ENCODE measurements at regions not wholly inside any gene's neighbourhood (a gene's known extent, or its start where the extent isn't known, plus 50 kb on each side); places are given as distances from the start of the nearest gene placed in this dataset.

DNA sequence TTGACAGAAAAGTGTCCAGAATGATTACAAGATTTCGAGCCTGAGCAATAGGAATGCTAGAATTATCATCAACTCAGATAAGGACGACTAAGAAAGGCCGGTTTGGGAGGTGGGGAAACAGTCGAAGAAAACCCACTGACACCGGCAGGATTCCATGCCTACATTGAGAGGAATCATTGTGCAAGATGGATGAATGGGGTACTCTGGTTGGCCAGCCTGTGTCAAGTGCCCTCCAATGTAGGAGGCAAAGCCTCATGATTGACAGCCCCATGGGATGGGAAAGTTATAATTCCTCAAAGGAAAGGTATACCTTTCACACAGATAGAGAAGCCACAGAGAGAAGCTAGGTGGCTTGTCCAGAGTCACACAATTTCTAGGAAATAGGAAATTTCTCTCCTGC is 153.5 kb upstream of the CTTNBP2NL start:
- TF ChIP-seq, protein P1, sequence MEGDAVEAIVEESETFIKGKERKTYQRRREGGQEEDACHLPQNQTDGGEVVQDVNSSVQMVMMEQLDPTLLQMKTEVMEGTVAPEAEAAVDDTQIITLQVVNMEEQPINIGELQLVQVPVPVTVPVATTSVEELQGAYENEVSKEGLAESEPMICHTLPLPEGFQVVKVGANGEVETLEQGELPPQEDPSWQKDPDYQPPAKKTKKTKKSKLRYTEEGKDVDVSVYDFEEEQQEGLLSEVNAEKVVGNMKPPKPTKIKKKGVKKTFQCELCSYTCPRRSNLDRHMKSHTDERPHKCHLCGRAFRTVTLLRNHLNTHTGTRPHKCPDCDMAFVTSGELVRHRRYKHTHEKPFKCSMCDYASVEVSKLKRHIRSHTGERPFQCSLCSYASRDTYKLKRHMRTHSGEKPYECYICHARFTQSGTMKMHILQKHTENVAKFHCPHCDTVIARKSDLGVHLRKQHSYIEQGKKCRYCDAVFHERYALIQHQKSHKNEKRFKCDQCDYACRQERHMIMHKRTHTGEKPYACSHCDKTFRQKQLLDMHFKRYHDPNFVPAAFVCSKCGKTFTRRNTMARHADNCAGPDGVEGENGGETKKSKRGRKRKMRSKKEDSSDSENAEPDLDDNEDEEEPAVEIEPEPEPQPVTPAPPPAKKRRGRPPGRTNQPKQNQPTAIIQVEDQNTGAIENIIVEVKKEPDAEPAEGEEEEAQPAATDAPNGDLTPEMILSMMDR (IDR thresholded peaks at IDR 0.05; ENCODE audit: unreplicated experiment), result no peak
- H3K4me3 Mint-ChIP-seq (ENCODE audit: low read depth), result no peak overlapping the region

DNA sequence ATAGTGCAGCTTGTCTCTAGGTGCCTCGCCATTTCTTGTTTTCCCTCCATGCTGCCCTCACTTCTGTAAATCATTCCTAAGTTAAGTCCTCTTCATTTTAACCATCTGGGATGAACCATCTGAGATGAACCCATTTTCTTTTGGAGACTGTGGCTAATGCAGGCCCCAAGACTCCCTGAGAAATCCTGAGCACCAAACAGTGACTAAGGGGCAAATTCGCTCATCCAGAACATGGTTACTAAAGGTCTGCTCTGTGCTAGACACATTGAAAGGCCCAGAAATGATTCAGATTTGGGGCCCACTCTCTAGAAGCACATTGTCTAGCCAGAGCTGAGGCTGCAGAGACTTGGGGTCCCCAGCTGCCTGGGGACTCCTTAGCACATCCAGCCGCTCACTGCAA is 151.9 kb upstream of the CTTNBP2NL start:
- H3K4me3 Mint-ChIP-seq (ENCODE audit: low read depth), result no peak overlapping the region
- no peaks in the 10 kb centered on the region for H3K9me3 Mint-ChIP-seq (ENCODE audit: low read depth)
- DNase-seq (ENCODE audit: low spot score, unreplicated experiment), result no peak
- no peaks in the 10 kb centered on the region for H3K36me3 Mint-ChIP-seq (ENCODE audit: insufficient read depth)
- no peak overlapping the region for H3K27ac Mint-ChIP-seq
- peaks cover 27% of the 10 kb centered on the region for H3K27me3 Mint-ChIP-seq
- TF ChIP-seq, protein P1 (IDR thresholded peaks at IDR 0.05; ENCODE audit: unreplicated experiment), result no peak
- peaks cover 11% of the 10 kb centered on the region for H3K4me1 Mint-ChIP-seq (ENCODE audit: low read depth)

More for the DNA sequence above, 153.5 kb upstream of the CTTNBP2NL start:
- H3K9me3 Mint-ChIP-seq (ENCODE audit: low read depth), result no peaks in the 10 kb centered on the region
- H3K4me1 Mint-ChIP-seq (ENCODE audit: low read depth), result peaks cover 5% of the 10 kb centered on the region
- peaks cover 24% of the 10 kb centered on the region for H3K27me3 Mint-ChIP-seq
- no peak overlapping the region for H3K27ac Mint-ChIP-seq
- H3K36me3 Mint-ChIP-seq (ENCODE audit: insufficient read depth), result no peaks in the 10 kb centered on the region
- no peak for DNase-seq (ENCODE audit: low spot score, unreplicated experiment)

- H3K27ac Mint-ChIP-seq, result no peak overlapping the region
- H3K4me1 Mint-ChIP-seq (ENCODE audit: low read depth), result peaks cover 11% of the 10 kb centered on the region
- H3K27me3 Mint-ChIP-seq, result peaks cover 27% of the 10 kb centered on the region
- DNase-seq (ENCODE audit: low spot score, unreplicated experiment), result no peak
- TF ChIP-seq, protein P1 (IDR thresholded peaks at IDR 0.05; ENCODE audit: unreplicated experiment), result no peak
- no peaks in the 10 kb centered on the region for H3K9me3 Mint-ChIP-seq (ENCODE audit: low read depth)
- H3K36me3 Mint-ChIP-seq (ENCODE audit: insufficient read depth), result no peaks in the 10 kb centered on the region
- no peak overlapping the region for H3K4me3 Mint-ChIP-seq (ENCODE audit: low read depth)
Measured at GRCh38 chr1:112245114-112245513, 150.9 kb upstream of the CTTNBP2NL start.

DNA sequence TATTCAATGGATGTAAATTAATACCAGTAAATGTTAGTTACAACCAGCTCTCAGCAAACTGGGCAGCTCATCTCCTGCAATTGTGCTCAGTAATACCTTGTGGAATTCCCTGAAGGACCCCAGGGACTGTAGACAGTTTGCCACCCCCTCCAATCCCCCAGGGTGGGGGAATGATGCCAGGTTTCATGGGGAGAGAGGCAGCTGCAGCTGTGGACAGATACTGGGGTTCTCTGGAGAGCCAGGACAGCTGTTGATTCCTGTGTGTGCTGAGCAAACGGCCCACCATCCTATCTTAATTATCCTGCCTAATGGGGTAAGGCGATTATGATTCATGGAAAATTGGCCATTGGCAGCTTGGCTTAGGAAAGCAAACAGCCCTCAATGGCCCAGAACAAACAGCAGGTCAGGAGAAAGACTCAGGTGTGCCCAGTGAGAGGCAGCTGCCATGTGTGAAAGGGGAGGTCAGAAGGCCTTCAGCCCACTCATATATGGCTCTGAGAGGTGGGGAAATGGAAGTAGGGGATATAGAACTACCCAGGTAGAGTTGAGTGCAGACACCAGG is 148.9 kb upstream of the CTTNBP2NL start:
- H3K4me3 Mint-ChIP-seq (ENCODE audit: low read depth), result no peak overlapping the region
- TF ChIP-seq, protein P1 (IDR thresholded peaks at IDR 0.05; ENCODE audit: unreplicated experiment), result no peak
- H3K27ac Mint-ChIP-seq, result peak overlapping the region; percentile 41
- DNase-seq (ENCODE audit: low spot score, unreplicated experiment), result no peak
- peaks cover 20% of the 10 kb centered on the region for H3K27me3 Mint-ChIP-seq
- no peaks in the 10 kb centered on the region for H3K9me3 Mint-ChIP-seq (ENCODE audit: low read depth)
- peaks cover 11% of the 10 kb centered on the region for H3K4me1 Mint-ChIP-seq (ENCODE audit: low read depth)
- H3K36me3 Mint-ChIP-seq (ENCODE audit: insufficient read depth), result no peaks in the 10 kb centered on the region

- DNase-seq (ENCODE audit: low spot score, unreplicated experiment), result no peak
- Mint-ChIP-seq H3K9me3 (ENCODE audit: low read depth) (no peaks in the 10 kb centered on the region), H3K4me3 (ENCODE audit: low read depth) (no peak overlapping the region), H3K27ac (no peak overlapping the region), H3K36me3 (ENCODE audit: insufficient read depth) (no peaks in the 10 kb centered on the region), H3K27me3 (peaks cover 18% of the 10 kb centered on the region), H3K4me1 (ENCODE audit: low read depth) (peaks cover 11% of the 10 kb centered on the region)
- TF ChIP-seq, protein P1 (IDR thresholded peaks at IDR 0.05; ENCODE audit: unreplicated experiment), result no peak
Measured at GRCh38 chr1:112247961-112248360, 148.1 kb upstream of the CTTNBP2NL start.
